ENCODE measurements at regions not wholly inside any gene's neighbourhood (a gene's known extent, or its start where the extent isn't known, plus 50 kb on each side); places are given as distances from the start of the nearest gene placed in this dataset.

DNA sequence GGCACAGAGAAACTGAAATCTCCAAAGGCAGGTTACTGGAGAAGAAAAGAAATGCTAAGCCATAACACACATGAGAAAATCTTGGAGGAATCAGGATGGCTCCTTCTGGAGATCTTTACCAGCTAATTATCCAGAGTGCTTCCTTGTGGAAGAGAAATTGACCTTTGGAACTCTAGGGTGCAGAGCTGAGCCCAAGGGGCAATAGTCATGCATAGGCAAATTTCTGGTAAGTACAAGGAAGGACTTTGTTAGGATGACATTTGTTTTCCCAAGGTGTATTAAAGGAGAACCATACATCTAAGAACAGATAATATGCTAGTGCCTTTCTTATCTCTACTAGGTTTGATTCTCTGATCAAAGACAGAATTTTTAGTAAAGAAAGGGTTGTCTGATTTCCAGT is 670.6 kb downstream of the DHX35 start:
- DNase-seq (ENCODE audit: low spot score in 2 of 2, unreplicated experiment in 2 of 2), result no peak
- Mint-ChIP-seq H3K9me3 (no peaks in the 10 kb centered on the region), H3K36me3 (no peaks in the 10 kb centered on the region), H3K4me3 (no peak overlapping the region), H3K27ac (no peak overlapping the region), H3K27me3 (ENCODE audit: low read depth) (peaks cover 4% of the 10 kb centered on the region), H3K4me1 (peaks cover 3% of the 10 kb centered on the region)
- TF ChIP-seq, protein P1, sequence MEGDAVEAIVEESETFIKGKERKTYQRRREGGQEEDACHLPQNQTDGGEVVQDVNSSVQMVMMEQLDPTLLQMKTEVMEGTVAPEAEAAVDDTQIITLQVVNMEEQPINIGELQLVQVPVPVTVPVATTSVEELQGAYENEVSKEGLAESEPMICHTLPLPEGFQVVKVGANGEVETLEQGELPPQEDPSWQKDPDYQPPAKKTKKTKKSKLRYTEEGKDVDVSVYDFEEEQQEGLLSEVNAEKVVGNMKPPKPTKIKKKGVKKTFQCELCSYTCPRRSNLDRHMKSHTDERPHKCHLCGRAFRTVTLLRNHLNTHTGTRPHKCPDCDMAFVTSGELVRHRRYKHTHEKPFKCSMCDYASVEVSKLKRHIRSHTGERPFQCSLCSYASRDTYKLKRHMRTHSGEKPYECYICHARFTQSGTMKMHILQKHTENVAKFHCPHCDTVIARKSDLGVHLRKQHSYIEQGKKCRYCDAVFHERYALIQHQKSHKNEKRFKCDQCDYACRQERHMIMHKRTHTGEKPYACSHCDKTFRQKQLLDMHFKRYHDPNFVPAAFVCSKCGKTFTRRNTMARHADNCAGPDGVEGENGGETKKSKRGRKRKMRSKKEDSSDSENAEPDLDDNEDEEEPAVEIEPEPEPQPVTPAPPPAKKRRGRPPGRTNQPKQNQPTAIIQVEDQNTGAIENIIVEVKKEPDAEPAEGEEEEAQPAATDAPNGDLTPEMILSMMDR (IDR thresholded peaks at IDR 0.05; ENCODE audit: unreplicated experiment), result no peak

DNA sequence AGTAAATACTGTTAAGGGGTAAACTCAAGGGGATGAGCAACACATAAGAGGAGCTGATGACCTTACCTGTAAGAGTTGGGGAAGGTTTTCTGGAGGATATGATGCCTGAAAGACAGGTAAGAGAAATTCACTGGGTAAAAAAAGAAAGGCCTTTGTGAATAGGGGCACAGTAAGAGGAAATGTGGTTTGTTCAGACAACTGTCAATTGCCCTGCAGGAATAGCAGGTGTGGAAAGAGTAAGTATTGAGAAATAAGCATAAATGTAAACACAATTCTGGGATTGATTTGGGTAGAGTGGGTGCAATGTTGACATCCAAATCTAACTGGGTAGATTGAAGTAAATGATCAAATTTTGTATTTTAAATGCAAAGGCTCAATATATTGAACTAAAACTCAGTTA is 670.0 kb downstream of the DHX35 start:
- no peak overlapping the region for H3K27ac Mint-ChIP-seq
- no peaks in the 10 kb centered on the region for H3K9me3 Mint-ChIP-seq
- peaks cover 3% of the 10 kb centered on the region for H3K4me1 Mint-ChIP-seq
- H3K4me3 Mint-ChIP-seq, result no peak overlapping the region
- peaks cover 2% of the 10 kb centered on the region for H3K27me3 Mint-ChIP-seq (ENCODE audit: low read depth)
- no peaks in the 10 kb centered on the region for H3K36me3 Mint-ChIP-seq
- TF ChIP-seq, protein P1 (IDR thresholded peaks at IDR 0.05; ENCODE audit: unreplicated experiment), result no peak
- no peak for DNase-seq (ENCODE audit: low spot score in 2 of 2, unreplicated experiment in 2 of 2)

DNA sequence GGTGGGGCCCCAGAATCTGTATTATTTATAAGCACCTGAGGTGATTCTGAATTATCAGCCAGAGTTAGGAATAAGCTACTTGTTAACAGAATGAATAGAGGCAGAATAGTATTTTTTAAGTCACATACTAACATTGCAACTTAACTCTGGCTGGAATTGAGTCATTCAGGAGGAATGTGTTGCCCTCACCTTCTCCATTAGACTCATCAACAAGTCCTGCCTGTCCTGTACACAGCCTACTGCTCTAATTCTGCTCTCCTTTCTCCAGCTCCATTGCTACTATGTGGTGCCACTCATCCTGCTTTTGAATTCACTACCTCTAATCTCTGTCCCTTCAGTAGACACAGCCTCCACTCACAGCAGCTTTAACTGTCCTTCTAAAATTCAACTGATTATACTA is 669.4 kb downstream of the DHX35 start:
- Mint-ChIP-seq H3K27me3 (ENCODE audit: low read depth) (peaks cover 2% of the 10 kb centered on the region), H3K4me1 (peaks cover 3% of the 10 kb centered on the region), H3K36me3 (no peaks in the 10 kb centered on the region), H3K4me3 (no peak overlapping the region), H3K9me3 (no peaks in the 10 kb centered on the region), H3K27ac (no peak overlapping the region)
- DNase-seq (ENCODE audit: low spot score in 2 of 2, unreplicated experiment in 2 of 2), result no peak
- TF ChIP-seq, protein P1 (IDR thresholded peaks at IDR 0.05; ENCODE audit: unreplicated experiment), result no peak

DNA sequence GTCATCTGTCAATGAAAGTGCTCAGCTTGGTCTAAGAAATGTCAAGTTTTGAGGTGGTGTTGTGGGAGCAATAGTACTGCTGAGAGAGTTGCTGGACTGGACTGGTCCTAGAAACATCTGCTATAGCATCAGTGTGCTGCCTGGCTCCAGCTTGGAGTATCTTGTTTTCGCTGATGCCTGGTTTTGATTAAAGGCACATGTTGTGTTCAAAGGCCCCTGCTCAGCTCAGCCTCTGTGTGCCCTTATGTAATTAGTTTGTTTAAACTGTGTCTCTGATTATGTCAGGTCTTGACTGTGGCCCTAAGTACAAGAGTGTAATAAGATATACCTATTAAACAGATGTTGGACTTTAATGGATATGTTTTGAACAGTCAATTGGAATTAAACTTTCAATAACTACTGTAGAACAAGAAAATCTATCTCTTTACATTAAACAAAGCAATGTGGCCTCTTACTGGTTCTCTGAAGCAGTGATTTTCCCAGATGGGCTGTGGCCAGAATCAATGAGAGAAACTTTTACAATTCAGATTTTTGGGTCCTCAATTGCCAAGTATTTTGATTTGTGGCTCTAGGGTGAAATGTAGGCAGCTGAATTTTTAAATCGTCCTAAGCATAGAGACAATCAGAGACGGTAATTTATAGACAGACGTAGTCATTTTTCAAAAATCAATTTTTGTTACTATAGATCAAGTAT is 668.2 kb downstream of the DHX35 start:
- Mint-ChIP-seq H3K36me3 (no peaks in the 10 kb centered on the region), H3K27ac (no peak overlapping the region), H3K27me3 (ENCODE audit: low read depth) (peaks cover 2% of the 10 kb centered on the region), H3K9me3 (no peaks in the 10 kb centered on the region), H3K4me3 (no peak overlapping the region), H3K4me1 (peaks cover 3% of the 10 kb centered on the region)
- TF ChIP-seq, protein P1 (IDR thresholded peaks at IDR 0.05; ENCODE audit: unreplicated experiment), result no peak
- no peak for DNase-seq (ENCODE audit: low spot score in 2 of 2, unreplicated experiment in 2 of 2)

DNA sequence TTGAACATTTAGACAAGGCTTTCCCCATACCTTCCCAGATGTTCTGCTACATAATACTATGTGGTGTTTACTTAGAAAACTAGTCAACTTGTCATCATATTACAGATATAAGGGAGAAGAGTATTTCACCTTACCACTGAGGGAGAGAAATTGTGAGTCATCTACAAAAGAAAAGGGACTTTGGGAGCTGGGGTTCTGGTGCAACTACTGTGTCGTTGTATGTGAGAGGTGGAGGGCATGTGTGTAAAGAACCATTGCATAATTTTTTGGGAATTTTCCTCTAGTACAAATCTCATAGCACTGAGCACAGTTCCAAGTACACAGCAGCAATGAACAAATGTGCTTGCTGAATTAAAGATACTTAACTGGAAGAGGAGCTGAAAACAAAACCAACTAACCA is 665.6 kb downstream of the DHX35 start:
- no peaks in the 10 kb centered on the region for H3K9me3 Mint-ChIP-seq
- peaks cover 2% of the 10 kb centered on the region for H3K27me3 Mint-ChIP-seq (ENCODE audit: low read depth)

More for the DNA sequence above, 665.6 kb downstream of the DHX35 start:
- H3K27ac Mint-ChIP-seq, result no peak overlapping the region
- TF ChIP-seq, protein P1 (IDR thresholded peaks at IDR 0.05; ENCODE audit: unreplicated experiment), result no peak
- H3K36me3 Mint-ChIP-seq, result no peaks in the 10 kb centered on the region
- H3K4me3 Mint-ChIP-seq, result no peak overlapping the region
- DNase-seq (ENCODE audit: low spot score in 2 of 2, unreplicated experiment in 2 of 2), result no peak
- peaks cover 3% of the 10 kb centered on the region for H3K4me1 Mint-ChIP-seq

All from mesothelial cell of epicardium (in vitro differentiated cells).